SHP77 (cell line): ENCODE measurements at regions not wholly inside any gene's neighbourhood (a gene's known extent, or its start where the extent isn't known, plus 50 kb on each side); places are given as distances from the start of the nearest gene placed in this dataset.
"Not testable (repeated sequence)": the region's sequence is repeated elsewhere in the genome, so short reads cannot be mapped to it uniquely, and the experiment has no call there.

ENCODE experiments used
- DNase-seq, 2 experiments: peaks; one replicate each; lab custom pipeline; 2025; lab: John Stamatoyannopoulos, UW

DNA sequence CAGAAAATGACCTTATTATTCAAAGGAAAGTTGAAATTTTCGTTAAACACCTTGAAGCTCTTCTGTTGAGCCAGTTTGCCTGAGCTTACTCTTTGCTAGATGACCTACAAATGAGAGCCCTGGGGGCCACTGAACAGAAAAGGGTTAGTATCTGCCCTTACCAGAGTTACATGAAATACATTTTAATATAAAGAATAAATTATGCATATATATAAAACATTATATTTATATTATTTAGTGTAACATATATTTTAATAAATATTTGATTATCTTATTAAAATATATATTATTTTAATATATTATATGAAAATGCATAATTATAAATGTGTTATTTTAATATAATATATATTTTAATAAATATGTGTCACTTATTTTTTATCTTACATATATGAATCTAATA lies 628.4 kb upstream of the TPK1 start:
- DNase-seq, result no peak

DNA sequence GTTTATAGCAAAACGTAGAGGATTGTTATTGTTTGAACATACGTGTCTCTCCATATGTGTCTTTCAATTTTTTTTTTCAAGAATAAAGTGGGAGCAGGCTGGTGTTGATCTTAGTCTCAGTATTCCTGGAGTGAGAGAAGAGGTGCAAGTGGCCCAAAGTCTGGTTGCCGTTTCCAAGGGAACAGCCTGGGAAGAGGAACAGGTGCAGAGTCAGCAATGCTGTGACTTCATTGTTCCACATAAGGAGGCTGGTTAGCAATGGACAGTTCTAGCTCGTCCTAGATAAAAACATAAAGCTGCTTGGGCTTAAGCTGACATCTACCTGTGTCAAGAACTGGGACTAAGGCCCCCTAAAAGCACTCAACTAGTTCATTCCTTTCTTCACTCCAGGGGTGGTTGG lies 626.6 kb upstream of the TPK1 start:
- DNase-seq, result no peak

DNA sequence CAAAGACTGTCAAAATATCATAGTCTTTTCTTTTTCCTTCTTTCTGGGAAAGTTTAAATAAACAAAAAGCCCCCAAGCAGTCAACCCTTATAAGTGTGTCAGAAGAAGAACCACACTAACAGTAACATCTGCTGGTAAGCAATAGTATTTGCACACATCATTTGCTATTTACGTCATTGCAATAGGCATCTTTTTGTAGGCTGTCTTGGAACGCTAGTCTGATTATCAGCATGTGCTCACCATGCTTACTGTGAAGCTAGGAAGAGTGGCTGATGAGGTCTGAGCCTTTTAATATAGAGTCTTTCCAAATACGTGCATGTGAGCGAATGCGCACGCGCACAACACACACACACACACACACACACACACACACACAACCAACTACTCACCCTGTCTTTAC lies 599.0 kb upstream of the TPK1 start:
- DNase-seq, result no peak

DNA sequence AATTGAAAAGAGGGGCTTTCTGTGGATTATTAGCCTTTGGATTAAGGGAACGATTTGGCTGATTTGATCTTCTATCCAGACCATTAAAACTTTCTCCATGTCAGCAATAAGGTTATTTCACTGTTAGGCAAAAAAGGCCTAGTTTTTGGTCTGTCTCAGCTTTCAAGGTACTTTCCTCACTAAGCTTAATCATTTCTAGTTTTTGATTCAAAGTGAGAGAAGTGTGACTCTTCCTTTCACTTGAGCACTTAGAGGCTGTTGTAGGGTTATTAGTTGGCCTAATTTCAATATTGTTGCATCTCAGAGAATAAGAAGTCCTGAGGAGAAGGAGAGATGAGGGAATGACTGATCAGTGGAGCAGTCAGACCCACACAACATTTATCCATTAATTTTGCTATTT lies 596.0 kb upstream of the TPK1 start:
- DNase-seq, result no peak

DNA sequence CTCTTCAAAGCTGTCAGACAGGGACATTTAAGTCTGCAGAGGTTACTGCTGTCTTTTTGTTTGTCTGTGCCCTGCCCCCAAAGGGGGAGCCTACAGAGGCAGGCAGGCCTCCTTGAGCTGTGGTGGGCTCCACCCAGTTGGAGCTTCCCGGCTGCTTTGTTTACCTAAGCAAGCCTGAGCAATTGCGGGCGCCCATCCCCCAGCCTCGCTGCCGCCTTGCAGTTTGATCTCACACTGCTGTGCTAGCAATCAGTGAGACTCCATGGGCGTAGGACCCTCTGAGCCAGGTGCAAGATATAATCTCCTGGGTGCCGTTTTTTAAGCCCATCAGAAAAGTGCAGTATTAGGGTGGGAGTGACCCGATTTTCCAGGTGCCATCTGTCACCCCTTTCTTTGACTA lies 582.6 kb upstream of the TPK1 start:
- DNase-seq, result peak in 1 of 2 experiments; percentile 14

DNA sequence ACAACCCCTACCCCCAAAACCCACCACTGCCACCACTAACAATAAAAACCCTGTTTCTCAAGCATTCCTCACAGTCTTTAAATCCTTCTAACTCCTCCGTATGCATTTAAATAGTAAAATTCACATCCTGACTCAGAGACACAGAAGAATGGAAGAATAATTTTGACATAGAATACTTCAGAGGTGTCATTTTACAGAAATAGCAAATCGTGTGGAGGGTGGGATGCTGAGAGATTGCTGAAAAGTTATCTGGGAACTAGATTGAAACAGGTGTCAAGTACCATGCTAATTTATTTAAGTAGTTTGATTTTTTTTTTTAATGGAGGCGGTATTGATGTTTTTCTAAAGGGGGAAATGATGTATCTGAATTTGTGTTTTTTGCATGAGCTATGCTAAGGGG lies 575.2 kb upstream of the TPK1 start:
- DNase-seq, result no peak

DNA sequence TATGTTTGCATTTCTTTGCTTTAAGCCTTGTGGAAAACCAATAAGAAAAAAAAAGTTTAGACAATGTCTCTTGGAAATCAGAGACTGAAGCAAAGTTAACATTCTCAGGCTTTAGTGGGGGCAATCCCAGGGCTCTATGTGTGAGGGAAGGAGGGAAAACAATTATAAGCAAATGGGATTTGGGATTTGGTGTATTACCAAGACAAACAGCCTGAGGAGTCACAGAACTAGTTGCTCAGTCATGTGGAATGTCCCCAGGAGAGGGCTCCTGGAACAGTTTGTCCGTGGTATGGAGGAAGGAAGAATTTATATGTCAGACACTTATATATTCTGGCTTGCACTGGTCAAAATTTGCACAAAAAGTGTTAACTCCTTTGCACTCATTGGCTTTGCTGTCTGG lies 562.9 kb upstream of the TPK1 start:
- DNase-seq, result no peak

DNA sequence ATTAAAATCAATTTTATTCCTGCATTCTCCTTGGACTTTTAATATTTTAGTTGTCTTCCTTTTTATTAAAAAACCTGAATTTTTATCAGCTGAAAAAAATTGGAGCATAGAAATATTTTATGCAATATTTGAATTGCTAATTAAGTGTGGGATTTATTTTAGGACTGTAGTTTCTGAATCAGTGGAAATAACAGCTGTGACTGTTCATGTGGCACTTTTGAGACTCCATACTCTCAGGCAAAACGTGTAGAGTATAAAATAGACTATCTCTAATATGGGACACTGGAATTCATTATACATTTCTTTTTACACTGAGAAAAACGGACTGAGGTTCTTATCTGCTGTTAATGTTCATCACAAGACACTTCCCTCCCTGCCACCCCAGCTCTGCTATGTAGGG lies 558.3 kb upstream of the TPK1 start:
- DNase-seq, result no peak

DNA sequence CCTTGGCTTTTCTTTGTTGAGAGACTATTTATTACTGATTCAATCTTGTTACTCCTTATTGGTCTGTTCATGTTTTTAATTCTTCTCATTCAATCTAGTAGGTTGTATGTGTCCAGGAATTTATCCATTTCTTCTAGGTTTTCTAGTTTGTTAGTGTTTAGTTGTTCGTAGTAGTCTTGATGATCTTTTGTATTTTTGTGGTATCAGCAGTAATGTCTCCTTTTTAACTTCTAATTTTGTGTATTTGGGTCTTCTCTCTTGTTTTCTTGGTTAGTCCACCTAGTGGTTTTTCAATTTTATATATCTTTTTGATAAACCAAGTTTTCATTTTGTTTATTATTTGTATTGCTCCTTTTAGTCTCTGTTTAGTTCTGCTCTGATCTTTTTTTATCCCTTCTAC lies 546.9 kb upstream of the TPK1 start:
- no peak for DNase-seq

DNA sequence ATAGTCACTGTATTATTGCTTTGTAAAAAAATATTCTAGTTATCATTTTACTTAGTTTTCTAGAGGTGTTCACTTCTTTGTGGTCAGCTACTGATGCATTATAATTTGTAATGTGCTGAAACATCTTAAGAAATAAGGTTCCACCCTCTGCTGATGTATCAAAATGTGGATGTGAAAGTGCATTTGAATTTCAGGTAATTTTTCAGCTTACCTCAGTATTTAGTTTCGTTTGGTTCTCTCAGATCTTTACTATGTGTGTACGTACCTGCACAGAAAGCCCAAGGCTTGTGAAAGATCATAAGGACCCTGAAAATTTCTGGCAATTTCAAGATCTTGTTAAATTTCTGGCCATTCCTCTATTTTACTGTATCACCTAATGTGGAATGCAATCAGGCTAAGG lies 542.3 kb upstream of the TPK1 start:
- no peak for DNase-seq

DNA sequence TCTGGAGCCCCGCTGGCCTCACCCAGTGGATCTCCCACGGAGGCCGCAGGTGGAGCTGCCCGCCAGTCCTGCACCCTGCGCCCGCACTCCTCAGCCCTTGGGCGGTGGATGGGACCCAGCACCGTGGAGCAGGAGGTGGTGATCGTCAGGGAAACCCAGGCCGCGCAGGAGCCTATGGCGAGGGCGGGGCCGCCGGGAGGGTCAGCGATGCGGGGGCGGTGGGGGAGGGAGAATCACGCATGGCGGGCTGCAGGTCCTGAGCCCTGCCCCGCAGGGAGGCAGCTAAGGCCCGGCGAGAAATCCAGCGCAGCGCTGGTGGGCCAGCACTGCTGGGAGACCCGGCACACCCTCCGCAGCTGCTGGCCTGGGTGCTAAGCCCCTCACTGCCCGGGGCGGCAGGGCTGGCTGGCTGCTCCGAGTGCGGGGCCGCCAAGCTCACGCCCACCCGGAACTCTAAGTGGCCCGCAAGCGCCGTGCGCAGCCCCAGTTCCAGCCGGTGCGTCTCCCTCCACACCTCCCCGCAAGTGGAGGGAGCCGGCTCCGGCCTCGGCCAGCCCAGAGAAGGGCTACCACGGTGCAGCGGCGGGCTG lies 524.8 kb upstream of the TPK1 start:
- no peak for DNase-seq

DNA sequence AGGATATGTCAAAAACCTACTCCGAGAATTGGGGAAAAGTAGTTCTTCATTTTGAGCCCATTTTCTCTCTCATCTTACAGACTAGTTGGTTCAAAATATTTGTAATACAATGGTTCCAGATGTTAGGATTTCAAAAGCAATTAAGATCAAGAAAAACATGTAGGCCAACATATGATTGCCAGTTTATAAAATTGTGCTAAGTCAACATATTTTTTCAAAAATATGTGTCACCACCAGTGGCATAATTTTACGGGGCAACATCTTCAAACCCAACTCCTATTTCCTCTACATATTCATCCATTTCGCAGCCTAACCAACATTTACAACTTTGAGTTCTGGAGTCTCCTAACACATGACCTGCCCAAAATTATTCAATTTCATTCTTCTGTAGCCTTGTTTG lies 514.5 kb upstream of the TPK1 start:
- DNase-seq, result no peak

DNA sequence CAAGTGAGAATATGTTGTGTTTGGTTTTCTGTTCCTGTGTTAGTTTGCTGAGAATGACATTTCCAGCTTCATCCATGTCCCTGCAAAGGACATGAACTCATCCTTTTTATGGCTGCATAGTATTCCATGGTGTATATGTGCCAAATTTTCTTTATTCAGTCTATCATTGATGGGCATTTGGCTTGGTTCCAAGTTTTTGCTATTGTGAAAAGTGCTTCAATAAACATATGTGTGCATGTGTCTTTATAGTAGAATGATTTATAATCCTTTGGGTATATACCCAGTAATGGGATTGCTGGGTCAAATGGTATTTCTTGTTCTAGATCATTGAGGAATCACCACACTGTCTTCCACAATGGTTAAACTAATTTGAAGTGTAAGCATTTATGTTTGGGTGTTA lies 513.6 kb upstream of the TPK1 start:
- DNase-seq, result not testable (repeated sequence)

DNA sequence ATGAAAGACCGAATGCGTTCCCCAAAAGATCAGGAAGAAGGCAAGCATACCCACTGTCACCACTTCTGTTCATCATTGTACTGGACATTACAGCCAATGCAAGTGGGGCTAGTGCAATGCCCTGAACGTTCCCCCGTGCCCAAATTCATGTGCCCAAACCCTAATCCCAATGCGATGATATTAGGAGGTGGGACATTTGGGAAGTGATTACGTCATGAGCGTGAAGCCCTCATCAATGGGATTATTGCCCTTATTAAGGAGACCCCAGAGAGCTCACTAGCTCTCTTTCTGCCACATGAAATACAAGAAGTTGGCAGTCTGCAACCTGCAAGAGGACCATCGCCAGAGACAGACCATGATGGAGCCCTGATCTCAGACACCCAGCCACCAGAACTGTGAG lies 511.4 kb upstream of the TPK1 start:
- DNase-seq, result no peak

DNA sequence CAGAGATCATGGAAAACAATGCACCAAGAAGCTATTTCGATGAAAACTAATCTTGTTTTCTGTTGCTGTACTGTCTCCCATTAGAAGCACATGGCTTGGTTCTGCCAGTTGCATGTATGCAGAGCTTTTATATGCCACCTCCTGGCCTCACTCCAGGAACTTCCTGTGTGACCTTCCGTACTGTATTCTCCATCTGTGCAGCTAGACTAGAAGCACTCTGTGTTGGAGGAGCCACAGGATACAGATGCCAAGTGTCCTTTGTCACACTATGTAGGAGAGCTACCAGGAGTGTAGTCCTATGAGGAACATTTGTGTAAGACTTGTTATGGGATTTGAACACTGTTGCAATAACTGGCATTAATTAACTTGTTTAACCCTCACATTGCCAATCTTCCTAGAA lies 503.5 kb upstream of the TPK1 start:
- no peak for DNase-seq

DNA sequence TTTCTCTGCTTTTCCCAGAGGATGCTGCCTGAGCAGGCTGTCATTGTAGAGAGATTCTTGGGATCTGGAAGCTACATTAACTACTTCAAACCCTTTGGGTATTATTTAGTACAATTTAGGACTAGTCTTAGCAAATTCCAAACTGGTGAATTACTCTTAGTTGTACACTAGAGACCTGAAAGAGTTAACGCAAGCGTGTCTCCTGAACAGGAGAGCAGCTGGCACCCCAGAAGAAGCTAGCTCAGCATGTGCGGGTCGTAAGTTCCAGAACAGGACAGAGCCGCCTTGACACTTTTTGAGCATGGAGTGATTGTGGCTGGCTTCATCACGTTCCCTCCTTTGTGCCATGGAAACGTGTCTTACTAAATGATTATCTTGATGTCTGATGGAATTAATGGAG lies 495.7 kb upstream of the TPK1 start:
- DNase-seq, result no peak

DNA sequence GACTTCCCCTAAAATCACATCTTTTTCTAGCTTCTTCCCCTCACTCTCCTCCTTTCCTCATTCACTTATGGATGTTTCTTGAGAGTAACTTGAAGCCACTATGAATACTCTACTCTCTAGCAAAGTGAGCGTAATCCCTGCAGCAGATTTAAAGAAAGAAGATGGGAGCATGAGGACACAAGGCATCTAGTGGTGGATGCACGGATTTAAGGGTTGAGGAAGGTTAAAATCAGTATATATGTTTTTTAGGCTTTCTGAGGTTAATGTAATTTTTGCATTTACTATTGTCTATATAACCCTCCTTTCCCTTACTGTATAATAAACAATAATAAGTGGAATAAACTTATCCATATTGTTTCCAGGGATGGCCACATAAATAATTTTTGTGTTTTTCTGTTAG lies 495.2 kb upstream of the TPK1 start:
- no peak for DNase-seq

DNA sequence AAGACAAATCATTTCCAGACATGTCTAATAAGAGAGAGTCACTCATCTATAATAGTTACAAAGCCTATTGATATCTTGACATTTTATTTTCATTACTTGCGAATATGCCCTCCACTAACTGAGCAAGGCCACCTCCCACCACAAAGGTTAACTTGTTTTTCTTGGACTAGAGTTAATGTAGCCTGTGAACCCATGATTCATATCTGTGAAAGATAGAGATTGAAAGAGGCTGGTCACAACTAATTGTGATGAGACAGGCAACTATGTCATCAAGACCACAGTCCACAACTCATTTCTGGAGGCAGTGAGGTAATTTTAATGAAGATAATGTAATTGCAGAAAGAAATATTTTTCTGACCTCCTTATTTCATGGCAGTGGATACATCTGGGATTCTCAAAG lies 491.8 kb upstream of the TPK1 start:
- no peak for DNase-seq

DNA sequence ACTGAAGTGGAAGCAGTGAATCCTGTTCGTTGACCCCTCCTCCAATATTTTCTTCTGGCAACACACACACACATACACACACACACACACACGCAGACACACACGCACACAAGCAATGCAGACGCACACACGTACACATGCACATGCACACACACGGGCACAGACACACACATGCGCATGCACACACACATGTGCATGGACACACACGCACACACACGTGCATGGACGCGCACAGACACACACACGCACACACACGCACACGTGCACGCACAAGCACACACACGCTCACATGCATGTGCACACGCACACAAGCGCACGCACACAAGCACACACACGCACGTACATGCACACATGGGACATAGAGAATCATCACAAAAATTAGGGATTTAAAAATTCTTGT lies 488.2 kb upstream of the TPK1 start:
- DNase-seq, result no peak

DNA sequence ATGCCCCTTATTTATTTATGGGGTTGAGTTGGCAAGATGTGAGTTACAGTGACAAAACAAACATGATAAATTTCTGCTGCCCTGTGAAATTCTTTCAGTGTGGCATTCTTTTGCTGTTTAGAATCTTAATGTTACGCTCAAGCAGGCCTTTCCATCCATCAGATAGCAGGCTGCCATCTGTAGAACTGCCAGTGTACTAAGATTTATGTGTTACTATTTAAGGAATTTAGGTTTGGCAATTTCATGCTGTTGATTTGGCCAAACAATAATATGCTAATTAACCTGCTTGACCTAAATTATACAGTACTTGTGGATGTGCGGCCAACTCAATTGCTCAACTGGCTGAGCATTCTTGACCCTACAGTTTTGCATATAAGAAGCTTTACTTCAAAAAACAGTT lies 477.7 kb upstream of the TPK1 start:
- DNase-seq, result no peak

DNA sequence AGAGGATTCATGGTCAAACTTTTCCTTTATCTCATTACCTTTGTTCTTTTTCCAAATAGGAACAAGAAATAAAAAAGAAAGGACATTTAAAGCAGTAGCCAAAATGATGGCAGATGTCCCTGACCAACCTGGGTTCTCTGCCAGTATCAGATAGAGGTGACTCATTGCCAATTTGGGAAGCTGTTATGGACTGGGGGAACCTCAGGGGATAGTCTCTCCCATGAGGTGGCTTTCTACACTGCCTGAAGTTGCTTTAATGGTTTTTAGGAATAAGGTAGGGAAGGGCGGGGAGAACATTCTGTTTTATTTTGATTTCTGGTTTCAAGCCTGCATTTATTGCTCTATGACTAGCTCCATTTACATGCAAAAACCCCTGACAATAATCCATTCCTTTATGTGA lies 457.9 kb upstream of the TPK1 start:
- no peak for DNase-seq

DNA sequence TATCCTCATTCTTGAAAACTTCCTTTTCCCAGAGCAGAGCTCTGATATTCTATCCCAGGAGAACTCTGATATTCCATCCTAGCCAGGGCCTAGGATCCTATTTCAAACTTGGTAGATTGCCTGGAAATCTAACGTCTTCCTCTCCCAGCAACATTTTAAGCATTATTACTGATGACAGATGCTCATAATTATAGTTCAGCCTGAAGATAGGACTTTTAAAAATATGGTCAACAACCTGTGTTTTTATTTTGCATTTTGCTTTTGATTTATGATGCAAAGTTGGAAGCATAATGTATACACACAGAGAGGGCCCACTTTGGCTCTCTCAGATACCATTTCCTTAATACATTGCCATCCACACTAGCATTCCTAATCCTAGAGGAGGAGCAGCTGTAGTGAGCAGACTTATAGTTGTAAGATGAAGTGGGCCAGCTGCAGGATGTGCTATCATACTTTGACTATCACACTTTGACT lies 457.4 kb upstream of the TPK1 start:
- DNase-seq, result no peak

DNA sequence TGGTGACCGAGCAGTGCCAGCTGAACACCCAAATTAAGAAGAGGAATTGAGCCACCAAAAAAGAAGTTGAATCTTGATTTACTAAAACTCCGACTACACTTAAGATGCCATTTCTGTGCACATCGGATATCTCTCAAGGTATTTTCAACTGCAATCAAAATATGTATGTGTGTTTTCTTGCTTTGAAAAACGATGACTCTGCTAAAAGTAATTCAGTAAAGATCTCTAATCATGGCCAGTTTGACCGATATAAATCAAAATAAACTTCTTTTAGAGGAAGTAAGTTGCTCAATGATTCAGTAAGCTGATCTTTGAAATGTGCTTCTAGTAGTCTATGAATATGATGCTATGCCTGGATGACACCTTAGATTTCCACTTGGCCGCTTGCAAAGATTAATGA lies 453.5 kb upstream of the TPK1 start:
- DNase-seq, result no peak

DNA sequence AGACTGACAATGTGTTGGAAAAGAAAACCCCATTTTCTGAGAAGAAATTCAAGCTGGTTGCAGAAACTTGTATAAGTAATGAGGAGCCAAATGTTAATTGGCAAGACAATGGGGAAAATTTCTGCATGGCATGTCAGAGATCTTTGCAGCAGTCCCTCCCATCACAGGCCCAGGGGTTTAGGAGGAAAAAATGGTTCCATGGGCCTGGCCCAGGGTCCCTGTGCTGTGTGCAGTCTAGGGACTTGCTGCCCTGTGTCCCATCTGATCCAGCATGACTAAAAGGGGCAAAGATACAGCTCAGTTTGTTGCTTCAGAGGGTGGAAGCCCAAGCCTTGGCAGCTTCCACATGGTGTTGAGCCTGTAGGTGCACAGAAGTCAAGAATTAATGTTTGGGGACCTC lies 440.3 kb upstream of the TPK1 start:
- DNase-seq, result no peak
